NB4 (cell line): ENCODE measurements at regions not wholly inside any gene's neighbourhood (a gene's known extent, or its start where the extent isn't known, plus 50 kb on each side); places are given as distances from the start of the nearest gene placed in this dataset.

ENCODE experiments used
- MAX ChIP-seq: IDR thresholded peaks from 2 replicates; pipeline ENCODE4 v1.6.1; 2011; ENCODE audit warnings: low read depth, low read length
- MYC ChIP-seq: IDR thresholded peaks from 2 replicates; pipeline ENCODE4 v1.6.1; 2011; ENCODE audit warnings: low read depth, low read length
- POLR2A ChIP-seq: IDR thresholded peaks from 2 replicates; pipeline ENCODE4 v1.6.1; 2011; ENCODE audit warnings: mild to moderate bottlenecking; ENCODE audit not compliant: insufficient read length; ENCODE audit errors: extremely low read depth
- TF ChIP-seq, protein P1 (sequence below): IDR thresholded peaks from one replicate; pipeline ENCODE4 v1.5.1; 2012; ENCODE audit warnings: low read depth, low read length

DNA sequence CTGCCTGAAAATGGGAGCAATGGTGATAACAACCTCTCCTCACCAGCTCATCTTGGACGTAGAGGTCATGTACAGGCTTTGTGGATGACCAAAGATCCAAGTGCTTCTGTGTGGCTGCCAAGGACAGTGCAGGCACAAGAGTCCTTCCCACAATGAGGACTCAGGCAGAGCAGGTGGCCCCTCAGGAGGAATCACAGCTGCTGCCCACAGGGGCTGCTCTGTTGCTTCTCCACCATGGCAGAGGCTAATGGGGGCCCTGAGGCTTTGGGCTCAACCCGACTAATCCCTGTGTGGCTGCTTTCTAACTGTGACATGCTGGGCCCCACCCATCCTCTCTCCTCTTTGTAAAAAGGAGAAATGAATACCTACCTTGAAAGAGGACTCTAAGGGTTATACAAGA, 58.1 kb upstream of the MRPS22 start:
- TF ChIP-seq, protein P1, sequence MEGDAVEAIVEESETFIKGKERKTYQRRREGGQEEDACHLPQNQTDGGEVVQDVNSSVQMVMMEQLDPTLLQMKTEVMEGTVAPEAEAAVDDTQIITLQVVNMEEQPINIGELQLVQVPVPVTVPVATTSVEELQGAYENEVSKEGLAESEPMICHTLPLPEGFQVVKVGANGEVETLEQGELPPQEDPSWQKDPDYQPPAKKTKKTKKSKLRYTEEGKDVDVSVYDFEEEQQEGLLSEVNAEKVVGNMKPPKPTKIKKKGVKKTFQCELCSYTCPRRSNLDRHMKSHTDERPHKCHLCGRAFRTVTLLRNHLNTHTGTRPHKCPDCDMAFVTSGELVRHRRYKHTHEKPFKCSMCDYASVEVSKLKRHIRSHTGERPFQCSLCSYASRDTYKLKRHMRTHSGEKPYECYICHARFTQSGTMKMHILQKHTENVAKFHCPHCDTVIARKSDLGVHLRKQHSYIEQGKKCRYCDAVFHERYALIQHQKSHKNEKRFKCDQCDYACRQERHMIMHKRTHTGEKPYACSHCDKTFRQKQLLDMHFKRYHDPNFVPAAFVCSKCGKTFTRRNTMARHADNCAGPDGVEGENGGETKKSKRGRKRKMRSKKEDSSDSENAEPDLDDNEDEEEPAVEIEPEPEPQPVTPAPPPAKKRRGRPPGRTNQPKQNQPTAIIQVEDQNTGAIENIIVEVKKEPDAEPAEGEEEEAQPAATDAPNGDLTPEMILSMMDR, result no peak
- no peak for TF ChIP-seq MYC
- no peak for TF ChIP-seq MAX
- no peak for TF ChIP-seq POLR2A
